Motor neuron (in vitro differentiated cells): ENCODE measurements at regions not wholly inside any gene's neighbourhood (a gene's known extent, or its start where the extent isn't known, plus 50 kb on each side); places are given as distances from the start of the nearest gene placed in this dataset.
"Not testable (repeated sequence)": the region's sequence is repeated elsewhere in the genome, so short reads cannot be mapped to it uniquely, and the experiment has no call there.

Experiments
- ATAC-seq, 8 experiments: fragments of 200-7000 bp; cut with Tn5 transposase; replicated peaks in 6 of 8; 2 replicates each; pipeline ENCODE4 v1.8.0; 2021; ENCODE audit warnings: mild to moderate bottlenecking in 8 of 8, moderate library complexity in 8 of 8
- H3K27ac ChIP-seq, 2 donors: fragments of 250-450 bp; sonication (Bioruptor Pico); 2 replicates each; pipeline ENCODE4 v1.9.0; 2021; ENCODE audit warnings: antibody characterized with exemption in 2 of 2, mild to moderate bottlenecking in 2 of 2, moderate library complexity in 1 of 2
- H3K4me1 ChIP-seq, 2 donors: fragments of 250-450 bp; sonication (Bioruptor Pico); replicated peaks in 1 of 2; 2 replicates each; pipeline ENCODE4 v1.6.1; 2021; ENCODE audit warnings: antibody characterized with exemption in 2 of 2, mild to moderate bottlenecking in 2 of 2, moderate library complexity in 1 of 2
- H3K4me3 ChIP-seq, 5 donors: fragments of 250-450 bp; sonication (Bioruptor Pico); 2 replicates each; pipeline ENCODE4 v1.9.0; 2021; ENCODE audit warnings: antibody characterized with exemption in 5 of 5, mild to moderate bottlenecking in 5 of 5, moderate library complexity in 4 of 5
- WGBS, 10 experiments: fragments of 450-650 bp; shearing (Covaris generic); methylation state at CpG; one replicate each; pipeline ENCODE4 v1.0.0; 2022; 5-methylcytosine and 5-hydroxymethylcytosine counted together
- in situ Hi-C, 9 experiments: fragments of 400-800 bp; cut with MboI; loops; one replicate each; pipeline ENCODE4 v1.15.0; 2021; ENCODE audit warnings: low sequenced_read_pairs in 9 of 9, low pct_unique_long_range_greater_than_20kb in 2 of 9; ENCODE audit not compliant: unreplicated experiment in 9 of 9

GRCh38 chr12:33180918-33181317, 258.7 kb downstream of the SYT10 start:
- peak in 1 of 8 experiments; percentile 74 for ATAC-seq
- WGBS, 10 experiments: 0 to 100% (median 77%) methylated on average over 1 of the region's 1 CpG; no CpG with 5 or more reads in 4 of the 10 experiments
- in situ Hi-C loops: no loop called here
- Histone ChIP-seq H3K27ac (no peak overlapping the region), H3K4me3 (no peak overlapping the region), H3K4me1 (no peaks in the 10 kb centered on the region)

DNA sequence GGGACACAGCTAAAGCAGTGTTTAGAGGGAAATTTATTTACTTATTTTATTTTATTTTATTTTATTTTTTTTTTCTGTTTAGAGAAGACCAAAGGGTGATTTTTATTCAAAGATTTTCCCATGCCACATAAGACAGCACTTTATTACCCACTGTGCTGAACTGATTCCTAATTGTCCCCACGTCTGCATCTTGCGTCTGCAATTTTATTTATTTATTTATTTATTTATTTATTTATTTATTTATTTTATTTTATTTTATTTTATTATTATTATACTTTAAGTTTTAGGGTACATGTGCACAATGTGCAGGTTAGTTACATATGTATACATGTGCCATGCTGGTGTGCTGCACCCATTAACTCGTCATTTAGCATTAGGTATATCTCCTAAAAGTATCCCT, 269.7 kb upstream of the PKP2 start:
- ATAC-seq, H3K27ac ChIP-seq, H3K4me1 ChIP-seq, in situ Hi-C loops, H3K4me3 ChIP-seq: not testable (repeated sequence)
- WGBS, 10 experiments: 4 to 100% (median 77%) methylated on average over 1 to 2 of the region's 3 CpGs; no CpG with 5 or more reads in 3 of the 10 experiments

- WGBS, 10 experiments: 13 to 97% (median 70%) methylated on average over 1 to 4 of the region's 4 CpGs; no CpG with 5 or more reads in 2 of the 10 experiments
- no peak overlapping the region for H3K4me3 ChIP-seq
- H3K27ac ChIP-seq: no peak overlapping the region
- no peaks in the 10 kb centered on the region for H3K4me1 ChIP-seq
- no peak for ATAC-seq
- in situ Hi-C loops: no loop called here
These were observed 259.5 kb upstream of the PKP2 start for GRCh38 chr12:33156042-33156441.

- not testable (repeated sequence) for ATAC-seq, H3K4me1 ChIP-seq, H3K27ac ChIP-seq, H3K4me3 ChIP-seq
- 10 to 80% (median 80%) methylated on average over 1 to 4 of the region's 8 CpGs; no CpG with 5 or more reads in 7 of the 10 experiments for WGBS, 10 experiments
- in situ Hi-C loops: loop anchor here in 1 of 9 experiments (25.0 kb wide), 1 partner anchor 110 kb away; no protein-coding TSS in a partner anchor
These were observed 250.7 kb upstream of the PKP2 start for GRCh38 chr12:33147292-33147691.

DNA sequence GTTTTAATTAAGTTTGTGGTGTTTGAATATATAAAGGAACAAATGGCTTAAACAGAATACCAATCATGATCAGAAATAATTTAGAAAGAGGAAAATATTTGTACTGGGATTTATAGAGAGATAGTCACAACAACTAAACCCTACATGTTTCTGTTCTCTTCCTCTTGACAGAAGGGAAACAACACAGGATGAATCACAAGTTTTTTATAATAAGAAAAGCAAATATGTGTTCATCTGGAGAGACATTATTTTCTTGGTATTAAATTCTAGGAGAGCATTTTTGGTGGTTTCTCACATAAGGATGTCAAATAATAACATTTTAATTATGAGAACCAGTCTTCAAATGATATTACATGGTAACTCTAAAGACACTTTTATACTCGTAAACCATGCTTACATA, 232.9 kb upstream of the PKP2 start:
- Histone ChIP-seq H3K4me3 (no peak overlapping the region), H3K27ac (no peak overlapping the region), H3K4me1 (no peaks in the 10 kb centered on the region)
- in situ Hi-C loops: loop anchor here in 1 of 9 experiments (25.0 kb wide), 1 partner anchor 92 kb away; no protein-coding TSS in a partner anchor
- no peak for ATAC-seq
- 0 to 100% (median 90%) methylated on average over 1 of the region's 1 CpG; no CpG with 5 or more reads in 3 of the 10 experiments for WGBS, 10 experiments

- Histone ChIP-seq H3K27ac (no peak overlapping the region), H3K4me1 (no peaks in the 10 kb centered on the region), H3K4me3 (no peak overlapping the region)
- in situ Hi-C loops: loop anchor here in 1 of 9 experiments (25.0 kb wide), 1 partner anchor 88 kb away; no protein-coding TSS in a partner anchor
- ATAC-seq: peak in 3 of 8 experiments; percentile 31 to 77 (median 63)
These were observed 229.2 kb upstream of the PKP2 start for GRCh38 chr12:33125755-33126154.

DNA sequence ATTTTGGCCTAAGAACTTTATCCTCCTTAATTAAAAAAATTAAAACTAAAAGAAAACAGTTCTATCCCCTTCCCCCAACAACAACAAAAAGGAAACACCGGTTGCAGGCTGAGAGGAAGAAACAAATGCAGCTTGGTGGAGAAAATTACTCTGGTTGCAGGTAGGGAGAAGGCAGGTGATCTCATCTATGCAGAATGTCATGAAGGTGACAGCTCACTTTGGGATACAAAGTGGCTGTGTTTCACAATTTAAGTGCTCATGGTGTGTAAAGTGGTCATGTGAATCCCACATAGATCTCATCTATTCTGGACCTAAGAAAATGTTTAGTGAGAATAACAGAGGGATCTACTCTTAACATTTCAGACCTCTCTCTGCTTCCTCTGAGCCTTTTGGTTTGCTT, 219.7 kb upstream of the PKP2 start:
- Histone ChIP-seq H3K27ac (no peak overlapping the region), H3K4me3 (no peak overlapping the region), H3K4me1 (no peaks in the 10 kb centered on the region)
- ATAC-seq: no peak
- WGBS, 10 experiments: 0 to 73% (median 33%) methylated on average over 1 of the region's 1 CpG; no CpG with 5 or more reads in 4 of the 10 experiments
- in situ Hi-C loops: no loop called here

GRCh38 chr12:33115716-33116115, 219.1 kb upstream of the PKP2 start:
- no peak for ATAC-seq
- Histone ChIP-seq H3K27ac (no peak overlapping the region), H3K4me3 (no peak overlapping the region), H3K4me1 (no peaks in the 10 kb centered on the region)
- WGBS, 10 experiments: 0 to 100% (median 63%) methylated on average over 1 to 2 of the region's 2 CpGs; no CpG with 5 or more reads in 1 of the 10 experiments
- in situ Hi-C loops: no loop called here

- no peak overlapping the region for H3K27ac ChIP-seq
- in situ Hi-C loops: no loop called here
- no peak for ATAC-seq
- H3K4me1 ChIP-seq: no peaks in the 10 kb centered on the region
- WGBS, 10 experiments: 12 to 55% (median 25%) methylated on average over 3 to 6 of the region's 6 CpGs
- no peak overlapping the region for H3K4me3 ChIP-seq
These were observed 215.3 kb upstream of the PKP2 start for GRCh38 chr12:33111850-33112249.

DNA sequence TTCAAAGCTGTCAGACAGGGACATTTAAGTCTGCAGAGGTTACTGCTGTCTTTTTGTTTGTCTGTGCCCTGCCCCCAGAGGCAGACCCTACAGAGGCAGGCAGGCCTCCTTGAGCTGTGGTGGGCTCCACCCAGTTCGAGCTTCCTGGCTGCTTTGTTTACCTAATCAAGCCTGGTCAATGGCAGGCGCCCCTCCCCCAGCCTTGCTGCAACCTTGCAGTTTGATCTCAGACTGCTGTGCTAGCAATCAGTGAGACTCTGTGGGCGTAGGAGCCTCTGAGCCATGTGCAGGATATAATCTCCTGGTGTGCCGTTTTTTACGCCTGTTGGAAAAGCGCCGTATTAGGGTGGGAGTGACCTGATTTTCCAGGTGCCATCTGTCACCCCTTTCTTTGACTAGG, 211.2 kb upstream of the PKP2 start:
- H3K4me3 ChIP-seq, in situ Hi-C loops, ATAC-seq, H3K27ac ChIP-seq, H3K4me1 ChIP-seq: not testable (repeated sequence)
- WGBS, 10 experiments: 27 to 80% (median 55%) methylated on average over 1 to 5 of the region's 7 CpGs; no CpG with 5 or more reads in 6 of the 10 experiments

DNA sequence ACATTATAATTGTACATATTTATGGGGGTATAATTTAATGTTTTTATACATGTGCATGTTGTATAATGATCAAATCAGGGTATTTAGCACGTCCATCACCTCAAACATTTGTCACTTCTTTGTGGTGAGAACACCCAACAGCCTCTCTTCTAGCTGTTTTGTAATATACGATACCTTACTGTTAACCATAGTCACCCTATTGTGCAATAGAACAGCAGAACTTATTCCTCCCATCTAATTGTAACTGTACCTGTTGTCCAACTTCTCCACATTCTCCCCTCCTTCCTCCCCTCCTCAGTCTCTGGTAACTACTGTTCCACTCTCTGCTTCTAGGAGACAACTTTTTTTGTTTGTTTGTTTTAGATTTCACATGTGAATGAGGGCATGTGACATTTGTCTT, 197.0 kb upstream of the PKP2 start:
- H3K4me3 ChIP-seq: no peak overlapping the region
- H3K27ac ChIP-seq: no peak overlapping the region
- ATAC-seq: no peak
- no peaks in the 10 kb centered on the region for H3K4me1 ChIP-seq
- 0 to 100% (median 75%) methylated on average over 1 to 2 of the region's 2 CpGs; no CpG with 5 or more reads in 1 of the 10 experiments for WGBS, 10 experiments
- in situ Hi-C loops: no loop called here

DNA sequence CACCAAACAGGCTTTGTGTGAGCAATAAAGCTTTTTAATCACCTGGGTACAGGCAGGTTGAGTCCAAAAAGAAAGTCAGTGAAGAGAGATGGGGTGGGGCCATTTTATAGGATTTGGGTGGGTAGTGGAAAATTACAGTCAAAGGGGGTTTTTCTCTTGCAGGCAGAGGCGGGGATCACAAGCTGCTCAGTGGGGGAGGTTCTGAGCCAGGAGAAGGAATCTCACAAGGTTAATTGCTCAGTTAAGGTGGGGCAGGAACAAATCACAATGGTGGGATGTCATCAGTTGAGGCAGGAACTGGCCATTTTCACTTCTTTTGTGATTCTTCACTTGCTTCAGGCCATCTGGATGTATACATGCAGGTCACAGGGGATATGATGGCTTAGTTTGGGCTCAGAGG, 191.3 kb upstream of the PKP2 start:
- H3K4me3 ChIP-seq, ATAC-seq, H3K4me1 ChIP-seq, in situ Hi-C loops, H3K27ac ChIP-seq: not testable (repeated sequence)
- 0 to 100% (median 20%) methylated on average over 1 of the region's 1 CpG; no CpG with 5 or more reads in 7 of the 10 experiments for WGBS, 10 experiments

DNA sequence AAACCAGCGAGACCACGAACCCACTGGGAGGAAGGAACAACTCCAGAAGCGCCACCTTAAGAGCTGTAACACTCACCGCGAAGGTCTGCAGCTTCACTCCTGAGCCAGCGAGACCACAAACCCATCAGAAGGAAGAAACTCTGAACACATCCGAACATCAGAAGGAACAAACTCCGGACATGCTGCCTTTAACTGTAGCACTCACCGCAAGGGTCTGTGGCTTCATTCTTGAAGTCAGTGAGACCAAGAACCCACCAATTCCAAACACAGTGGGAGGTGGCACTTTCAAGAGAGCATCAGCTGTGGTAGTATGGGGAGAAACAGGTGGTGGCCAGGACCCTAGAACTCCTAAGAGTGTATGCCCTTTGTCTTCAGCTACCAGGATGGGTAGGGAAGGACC, 179.8 kb upstream of the PKP2 start:
- in situ Hi-C loops, H3K4me3 ChIP-seq, ATAC-seq, H3K4me1 ChIP-seq, H3K27ac ChIP-seq: not testable (repeated sequence)
- WGBS, 10 experiments: 0 to 100% (median 92%) methylated on average over 2 to 6 of the region's 9 CpGs; no CpG with 5 or more reads in 5 of the 10 experiments

DNA sequence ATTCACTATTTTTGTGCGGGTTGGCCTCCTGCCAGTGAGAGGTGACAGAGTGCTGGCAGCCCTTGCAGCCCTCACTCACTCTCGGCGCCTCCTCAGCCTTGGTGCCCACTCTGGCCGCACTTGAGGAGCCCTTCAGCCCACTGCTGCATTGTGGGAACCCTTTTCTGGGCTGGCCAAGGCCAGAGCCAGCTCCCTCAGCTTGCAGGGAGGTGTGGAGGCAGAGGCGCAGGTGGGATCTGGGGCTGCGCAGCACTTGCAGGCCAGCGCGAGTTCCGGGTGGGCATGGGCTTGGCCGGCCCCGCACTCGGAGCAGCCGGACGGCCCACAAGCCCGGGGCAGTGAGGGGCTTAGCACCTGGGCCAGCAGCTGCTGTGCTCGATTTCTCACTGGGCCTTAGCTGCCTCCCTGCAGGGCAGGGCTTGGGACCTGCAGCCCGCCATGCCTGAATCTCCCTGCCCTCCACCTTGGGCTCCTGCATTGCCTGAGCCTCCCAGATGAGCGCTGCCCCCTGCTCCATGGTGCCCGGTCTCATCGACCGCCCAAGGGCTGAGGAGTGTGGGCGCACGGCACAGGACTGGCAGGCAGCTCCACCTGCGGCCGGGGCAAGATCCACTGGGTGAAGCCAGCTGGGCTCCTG, 178.7 kb upstream of the PKP2 start:
- H3K27ac ChIP-seq, ATAC-seq: not testable (repeated sequence)

More for the DNA sequence above, 178.7 kb upstream of the PKP2 start:
- H3K4me3 ChIP-seq, H3K4me1 ChIP-seq, in situ Hi-C loops: not testable (repeated sequence)
- WGBS, 10 experiments: 8 to 100% (median 63%) methylated on average over 2 to 7 of the region's 25 CpGs; no CpG with 5 or more reads in 4 of the 10 experiments
